SW480 (cell line): ENCODE measurements at regions not wholly inside any gene's neighbourhood (a gene's known extent, or its start where the extent isn't known, plus 50 kb on each side); places are given as distances from the start of the nearest gene placed in this dataset.
A peak's percentile ranks its signal among the peaks of the same experiment; 100 is the strongest.
"Not testable (repeated sequence)": the region's sequence is repeated elsewhere in the genome, so short reads cannot be mapped to it uniquely, and the experiment has no call there.

Source experiments
- DNase-seq: peaks from one replicate; pipeline ENCODE4 v3.0.0-alpha.2; 2016; ENCODE audit warnings: low spot score

- peak; percentile 56 for DNase-seq
Observed at GRCh38 chr2:175414882-175415487, 233.5 kb upstream of the ATP5MC3 start.

- DNase-seq = no peak
Observed at GRCh38 chr2:175414191-175414881, 232.8 kb upstream of the ATP5MC3 start.

DNA sequence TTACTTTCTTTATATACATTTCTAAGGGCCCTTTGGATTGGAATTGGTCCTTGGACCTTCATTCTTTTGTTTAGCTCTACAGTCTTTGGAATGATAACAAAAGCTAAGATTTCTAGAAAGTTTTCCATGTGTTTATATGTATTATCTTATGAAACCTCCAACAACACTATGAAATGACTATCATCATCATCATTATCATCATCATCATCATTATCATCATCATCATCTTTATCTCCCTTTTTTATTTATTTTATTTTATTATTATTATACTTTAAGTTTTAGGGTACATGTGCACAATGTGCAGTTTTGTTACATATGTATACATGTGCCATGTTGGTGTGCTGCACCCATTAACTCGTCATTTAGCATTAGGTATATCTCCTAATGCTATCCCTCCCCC lies 229.4 kb upstream of the ATP5MC3 start:
- not testable (repeated sequence) for DNase-seq

DNA sequence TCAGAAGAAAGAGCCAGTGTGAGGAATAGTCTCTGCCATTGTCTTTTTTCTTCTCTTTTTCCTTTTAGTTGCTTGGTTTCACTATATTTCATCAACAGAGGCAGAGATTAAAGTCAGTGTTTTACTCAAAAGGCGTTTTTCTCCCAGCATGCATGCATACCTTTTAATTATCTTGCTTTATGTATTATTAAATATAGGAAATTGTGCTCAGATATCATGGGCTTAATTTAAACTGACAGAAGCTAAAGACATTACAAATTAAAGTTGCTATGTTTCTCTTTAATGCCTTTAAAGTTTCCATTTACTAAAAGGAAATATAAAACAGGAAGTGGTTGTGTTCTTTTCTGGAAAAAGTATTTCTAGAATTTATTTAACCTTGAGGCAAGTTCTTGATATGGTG lies 223.3 kb upstream of the ATP5MC3 start:
- no peak for DNase-seq

DNA sequence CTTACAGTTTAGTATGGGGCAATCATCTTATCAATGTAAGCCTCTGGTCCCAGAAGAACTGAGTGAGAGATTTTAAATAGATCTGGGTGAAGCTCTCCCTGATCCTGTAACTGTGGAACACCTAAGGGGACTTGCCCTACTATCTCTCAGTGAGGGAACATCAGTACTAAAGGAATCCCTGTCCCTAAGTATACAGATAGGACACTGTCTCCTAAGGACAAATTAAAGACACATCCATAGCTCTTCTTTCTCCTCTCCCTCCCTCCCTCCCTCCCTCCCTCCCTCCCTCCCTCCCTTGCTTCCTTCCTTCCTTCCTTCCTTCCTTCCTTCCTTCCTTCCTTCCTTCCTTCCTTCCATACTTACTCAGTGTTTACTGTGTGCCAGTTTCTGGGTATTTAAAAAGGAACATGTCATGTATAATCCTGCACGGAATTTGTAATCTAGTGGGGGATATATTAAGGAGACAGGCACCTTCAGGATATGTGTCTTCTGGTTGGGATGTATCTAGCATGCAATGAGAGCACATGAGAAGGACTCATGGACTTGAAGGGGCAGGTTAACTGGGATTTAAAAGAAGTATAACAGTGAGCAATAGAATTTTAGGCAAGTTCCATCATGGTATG lies 222.2 kb upstream of the ATP5MC3 start:
- DNase-seq = no peak

DNA sequence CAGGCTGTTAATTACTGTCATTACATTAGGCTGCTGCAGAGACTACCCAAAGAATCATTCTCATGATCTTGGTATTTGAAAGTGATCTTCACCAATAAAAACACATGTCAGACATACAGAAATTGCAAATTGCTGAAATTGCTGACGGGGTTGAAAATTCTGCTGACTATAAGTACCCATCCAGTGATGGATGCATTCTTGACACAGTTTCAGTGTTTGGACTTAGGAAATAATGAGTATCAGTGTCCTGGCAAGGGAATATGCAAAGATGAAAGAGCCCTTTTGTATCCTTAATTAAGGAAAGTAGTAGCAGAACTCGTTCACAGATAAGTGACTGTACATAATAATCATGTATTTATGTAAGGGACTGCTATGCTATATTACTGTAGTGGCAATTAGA lies 221.1 kb upstream of the ATP5MC3 start:
- no peak for DNase-seq

DNA sequence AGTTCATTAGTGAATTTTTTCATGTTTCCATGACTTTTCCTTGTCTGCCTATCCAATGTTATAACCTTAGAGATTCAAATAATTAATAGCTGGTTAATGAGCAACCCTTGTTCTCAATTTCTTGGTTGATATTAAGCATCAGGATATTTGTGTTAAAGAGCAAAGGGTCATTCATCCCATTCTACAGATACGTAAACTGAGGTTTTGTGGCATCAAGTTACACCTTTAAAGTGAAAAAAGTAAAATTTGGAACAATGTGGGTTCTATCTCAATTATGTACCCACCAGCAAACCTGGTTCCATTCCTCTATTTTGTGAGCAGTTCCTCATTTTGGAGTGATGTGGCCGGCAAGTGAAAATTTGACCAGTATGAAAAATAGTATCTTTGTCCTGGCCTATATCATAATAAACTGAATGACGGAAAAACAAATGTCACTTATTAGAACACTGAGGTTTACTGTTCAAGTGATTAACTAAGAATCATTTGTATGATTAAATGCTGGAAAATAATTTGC lies 220.5 kb upstream of the ATP5MC3 start:
- no peak for DNase-seq

DNA sequence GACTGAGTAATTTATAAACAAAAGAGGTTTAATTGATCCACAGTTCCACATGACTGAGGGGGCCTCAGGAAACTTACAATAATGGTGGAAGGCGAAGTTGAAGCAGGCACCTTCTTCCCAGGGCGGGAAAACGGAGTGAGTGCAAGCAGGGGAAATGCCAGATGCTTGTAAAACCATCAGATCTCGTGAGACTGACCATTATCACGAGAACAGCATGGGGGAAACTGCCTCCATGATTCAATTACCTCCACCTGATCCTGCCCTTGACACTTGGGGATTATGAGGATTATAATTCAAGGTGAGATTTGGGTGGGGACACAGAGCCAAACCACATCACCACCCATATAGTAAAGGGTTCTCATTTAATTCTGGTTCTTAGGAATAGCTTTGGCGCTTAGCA lies 219.5 kb upstream of the ATP5MC3 start:
- DNase-seq = no peak

- DNase-seq = peak; percentile 9
Observed at GRCh38 chr2:175399326-175399725, 217.8 kb upstream of the ATP5MC3 start.

- no peak for DNase-seq
Observed at GRCh38 chr2:175398848-175399247, 217.3 kb upstream of the ATP5MC3 start.

DNA sequence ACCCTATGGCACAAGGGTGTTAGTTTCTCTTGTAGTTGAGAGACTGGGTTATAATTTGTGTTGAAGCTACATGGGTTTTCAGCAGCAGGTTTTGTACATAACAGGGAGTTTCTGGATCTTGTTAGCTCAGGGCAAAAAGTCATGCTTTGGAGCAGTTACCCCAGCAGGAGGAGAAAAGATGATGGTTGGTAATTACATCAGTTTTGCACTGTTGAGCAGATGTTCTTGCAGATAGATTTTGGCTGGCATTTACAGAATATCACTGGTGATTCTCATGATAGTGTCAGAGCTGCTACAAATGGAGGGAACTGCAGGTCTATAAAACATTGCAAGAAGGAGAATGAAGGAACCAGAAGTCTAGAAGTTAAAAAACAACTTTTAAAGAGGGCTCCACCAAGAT lies 215.2 kb upstream of the ATP5MC3 start:
- no peak for DNase-seq

DNA sequence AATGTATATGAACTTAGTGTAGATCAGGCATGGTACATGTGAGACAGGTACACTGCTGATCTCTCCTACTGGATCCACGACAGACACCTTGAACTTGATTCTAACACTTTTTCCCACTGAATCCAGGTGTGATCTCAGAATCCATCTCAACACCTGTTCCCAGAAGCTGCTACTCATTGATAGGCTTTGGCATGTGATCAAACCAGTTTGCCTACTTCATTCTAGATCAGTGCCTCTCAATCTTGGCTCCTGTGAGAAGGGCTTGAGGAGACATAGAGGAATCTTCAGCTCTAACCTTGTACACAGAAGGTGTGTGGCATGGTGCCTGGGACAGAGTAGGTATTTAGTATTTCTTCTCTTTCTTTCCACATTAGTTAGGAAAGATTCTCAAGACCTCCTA lies 212.3 kb upstream of the ATP5MC3 start:
- no peak for DNase-seq

DNA sequence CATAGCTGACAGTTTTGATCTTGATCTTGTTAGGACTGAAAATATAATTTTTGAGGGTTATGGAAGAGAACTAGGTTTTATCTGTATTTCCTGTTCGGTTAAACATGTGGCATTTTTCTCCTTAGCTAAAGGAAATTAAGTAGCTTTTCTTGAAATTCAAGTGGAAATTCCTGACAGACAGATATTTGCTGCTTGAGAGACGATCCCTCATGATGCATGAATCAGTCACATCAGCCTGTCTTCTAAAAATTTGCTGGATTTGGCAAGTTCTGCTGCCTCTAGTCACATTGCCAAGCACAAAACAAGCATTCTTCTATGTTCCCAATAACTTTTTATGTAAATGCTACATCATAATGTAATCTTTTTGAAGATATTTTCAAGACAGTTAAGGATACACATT lies 201.8 kb upstream of the ATP5MC3 start:
- DNase-seq = no peak

- no peak for DNase-seq
Observed at GRCh38 chr2:175373729-175374128, 192.2 kb upstream of the ATP5MC3 start.

DNA sequence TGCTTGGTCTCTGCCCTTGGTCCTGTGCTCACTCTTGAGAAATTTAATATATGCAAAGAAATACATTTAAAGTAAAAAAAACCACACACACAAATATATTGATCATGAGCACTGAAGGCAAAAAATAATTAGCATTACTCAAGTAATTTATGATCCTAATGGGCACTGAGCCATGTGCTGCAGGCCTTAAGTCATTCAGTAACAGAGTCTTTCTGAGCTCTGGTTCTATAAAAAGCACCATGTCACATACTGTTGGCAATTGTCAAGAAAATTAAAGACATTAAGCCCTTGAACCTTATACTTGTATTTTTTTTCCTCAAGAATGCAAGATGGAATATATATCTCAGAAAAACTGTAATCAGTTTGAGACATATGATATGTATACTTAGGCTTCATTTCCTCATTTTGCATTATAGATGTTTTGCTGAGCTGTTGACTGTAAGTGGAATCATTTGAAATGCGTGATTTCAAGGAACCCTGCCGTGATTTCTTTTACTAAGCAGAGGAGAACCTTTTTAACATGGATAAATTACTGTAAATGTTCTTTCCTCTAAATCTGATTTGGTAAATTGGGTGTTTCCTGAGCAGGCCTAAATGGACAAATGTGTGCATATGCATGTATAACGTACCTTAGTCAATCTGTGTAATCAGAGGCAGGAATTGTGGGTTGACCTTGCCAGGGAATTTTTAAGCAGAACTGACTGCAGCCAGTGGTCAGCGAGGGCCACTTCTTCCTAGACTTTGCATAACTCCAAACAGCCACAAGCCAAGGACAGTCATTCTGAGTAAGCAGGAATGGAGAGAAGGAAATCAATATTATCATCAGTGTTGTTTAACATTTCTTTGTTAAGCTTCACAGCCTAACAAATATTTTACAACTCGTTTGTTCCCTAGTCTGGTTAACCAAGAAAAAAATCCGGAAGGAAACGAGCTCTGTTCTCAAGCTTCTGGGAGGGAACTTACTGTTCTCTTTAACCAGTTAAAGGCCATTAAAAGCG lies 191.5 kb upstream of the ATP5MC3 start:
- DNase-seq = no peak

DNA sequence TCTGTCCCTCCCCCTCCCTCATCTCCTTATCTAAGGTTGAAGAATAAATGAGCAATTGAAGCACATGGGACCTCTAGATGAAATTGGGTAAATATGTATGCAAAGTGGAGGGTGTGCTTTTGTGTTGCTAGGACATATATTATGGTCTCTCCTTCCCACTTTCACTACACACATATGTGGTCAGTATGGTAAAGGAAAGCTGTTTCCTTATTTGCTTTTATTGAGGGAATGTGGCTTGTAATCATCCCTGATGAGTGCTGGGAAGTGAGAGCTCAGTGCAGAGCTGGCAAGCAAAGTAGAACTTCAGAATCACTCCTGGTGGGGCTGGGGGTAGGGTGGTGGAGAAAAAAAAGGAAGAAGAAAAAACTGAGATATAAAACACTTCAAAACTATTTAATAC lies 189.9 kb upstream of the ATP5MC3 start:
- no peak for DNase-seq

DNA sequence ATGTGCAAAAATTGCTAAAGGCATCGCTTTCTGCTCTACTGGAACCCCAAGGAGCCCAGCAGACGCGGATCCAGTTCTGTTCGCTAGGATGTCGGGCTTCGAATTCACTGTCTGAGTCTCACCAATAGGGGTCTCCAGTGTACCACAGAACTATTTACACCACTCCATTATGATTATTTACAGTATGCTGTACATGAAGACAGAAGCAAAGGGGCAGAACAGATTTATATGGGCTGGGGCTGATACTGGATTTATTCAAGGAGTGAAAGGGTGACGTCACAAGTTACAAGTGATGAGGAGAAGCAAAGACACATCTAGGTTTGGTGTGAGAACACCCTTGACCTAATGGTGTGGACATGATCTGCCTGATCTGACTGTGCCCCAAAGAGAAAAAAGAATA lies 185.3 kb upstream of the ATP5MC3 start:
- DNase-seq = peak; percentile 62

DNA sequence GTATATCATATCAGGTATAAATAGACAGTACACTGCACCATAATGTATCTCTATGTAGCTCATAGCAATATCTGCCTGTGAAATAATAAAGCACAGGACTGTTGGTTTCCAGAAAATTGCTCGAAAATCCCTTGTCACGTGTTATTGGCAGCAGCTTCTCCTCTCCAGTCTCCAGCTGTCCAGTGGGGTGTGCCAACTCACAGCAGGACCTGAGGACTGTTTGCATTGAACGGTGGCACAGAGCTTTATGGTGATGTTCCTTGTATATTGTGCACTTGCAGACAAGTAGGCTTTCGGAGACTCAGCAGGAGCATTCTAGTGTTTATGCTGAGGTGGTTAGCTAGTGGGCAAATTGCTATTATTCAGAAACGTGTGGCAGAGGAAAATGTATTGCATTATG lies 182.2 kb upstream of the ATP5MC3 start:
- no peak for DNase-seq

DNA sequence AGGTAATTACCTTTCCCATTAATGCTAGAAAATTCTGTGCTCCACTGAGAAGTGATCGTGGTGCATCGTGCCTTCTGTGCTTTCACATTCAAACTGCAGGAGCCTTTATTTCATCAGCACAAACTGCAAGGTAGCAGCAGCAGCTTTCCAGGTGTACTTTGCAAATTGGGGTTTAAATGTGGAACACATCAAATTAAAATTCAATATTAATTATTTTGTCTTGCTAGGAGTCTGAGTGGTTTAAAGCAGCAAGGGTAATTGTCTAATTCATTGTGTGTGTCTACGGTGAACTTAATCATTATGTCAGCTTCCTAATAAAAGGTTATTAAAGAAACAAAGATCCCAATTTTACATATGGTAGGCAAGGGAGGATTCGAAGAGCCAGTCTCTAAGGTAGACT lies 180.8 kb upstream of the ATP5MC3 start:
- no peak for DNase-seq

- DNase-seq = no peak
Observed at GRCh38 chr2:175359710-175360109, 178.2 kb upstream of the ATP5MC3 start.

DNA sequence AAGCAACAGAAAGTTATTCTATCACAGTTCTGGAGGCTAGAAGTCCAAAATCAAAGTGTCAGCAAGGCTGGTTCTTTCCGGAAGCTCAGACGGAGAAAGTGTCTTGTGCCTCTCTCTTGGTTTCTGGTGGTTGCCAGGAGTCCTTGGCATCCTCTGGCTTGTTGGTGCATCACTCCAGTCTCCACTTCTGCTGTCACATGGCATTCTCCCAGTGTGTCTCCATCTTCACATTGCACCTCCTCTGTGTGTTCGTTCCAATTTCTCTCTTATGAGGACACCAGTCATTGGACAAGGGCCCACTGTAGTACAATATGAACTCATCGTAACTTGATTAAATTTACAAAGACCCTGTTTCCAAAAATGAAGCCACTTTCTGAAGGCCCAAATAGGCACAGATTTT lies 175.4 kb upstream of the ATP5MC3 start:
- no peak for DNase-seq

- no peak for DNase-seq
Observed at GRCh38 chr2:175355246-175355645, 173.7 kb upstream of the ATP5MC3 start.
